ENCODE measurements at regions not wholly inside any gene's neighbourhood (a gene's known extent, or its start where the extent isn't known, plus 50 kb on each side); places are given as distances from the start of the nearest gene placed in this dataset.

- TF ChIP-seq, protein P1, sequence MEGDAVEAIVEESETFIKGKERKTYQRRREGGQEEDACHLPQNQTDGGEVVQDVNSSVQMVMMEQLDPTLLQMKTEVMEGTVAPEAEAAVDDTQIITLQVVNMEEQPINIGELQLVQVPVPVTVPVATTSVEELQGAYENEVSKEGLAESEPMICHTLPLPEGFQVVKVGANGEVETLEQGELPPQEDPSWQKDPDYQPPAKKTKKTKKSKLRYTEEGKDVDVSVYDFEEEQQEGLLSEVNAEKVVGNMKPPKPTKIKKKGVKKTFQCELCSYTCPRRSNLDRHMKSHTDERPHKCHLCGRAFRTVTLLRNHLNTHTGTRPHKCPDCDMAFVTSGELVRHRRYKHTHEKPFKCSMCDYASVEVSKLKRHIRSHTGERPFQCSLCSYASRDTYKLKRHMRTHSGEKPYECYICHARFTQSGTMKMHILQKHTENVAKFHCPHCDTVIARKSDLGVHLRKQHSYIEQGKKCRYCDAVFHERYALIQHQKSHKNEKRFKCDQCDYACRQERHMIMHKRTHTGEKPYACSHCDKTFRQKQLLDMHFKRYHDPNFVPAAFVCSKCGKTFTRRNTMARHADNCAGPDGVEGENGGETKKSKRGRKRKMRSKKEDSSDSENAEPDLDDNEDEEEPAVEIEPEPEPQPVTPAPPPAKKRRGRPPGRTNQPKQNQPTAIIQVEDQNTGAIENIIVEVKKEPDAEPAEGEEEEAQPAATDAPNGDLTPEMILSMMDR (IDR thresholded peaks at IDR 0.05): no peak
- TF ChIP-seq MXI1 (IDR thresholded peaks at IDR 0.05; ENCODE audit: low read depth, low read length): no peak
Observed at GRCh38 chr3:72141264-72141663, 356.3 kb upstream of the PROK2 start.
